Tibial nerve (tissue), 4 donors: ENCODE measurements at regions not wholly inside any gene's neighbourhood (a gene's known extent, or its start where the extent isn't known, plus 50 kb on each side); places are given as distances from the start of the nearest gene placed in this dataset.

Source experiments
- DNase-seq, 2 donors: peaks; one replicate each; pipeline ENCODE4 v3.0.0-alpha.2; 2019; ENCODE audit warnings: low spot score in 2 of 2
- H3K27ac ChIP-seq, 4 donors: fragments of 200-600 bp; sonication (generic) in 3 of 4; one replicate each; pipeline ENCODE4 v1.5.1; 2017 to 2019; ENCODE audit warnings: mild to moderate bottlenecking in 1 of 4
- H3K27me3 ChIP-seq, 2 donors: fragments of 200-600 bp; sonication (generic) in 1 of 2; one replicate each; pipeline versions ENCODE4 v1.5.1 to v1.6.0; 2017 to 2019
- H3K36me3 ChIP-seq, 3 donors: fragments of 200-600 bp; sonication (generic); one replicate each; pipeline ENCODE4 v1.5.1; 2018 to 2019
- H3K4me1 ChIP-seq, 4 donors: fragments of 200-600 bp; sonication (generic) in 3 of 4; one replicate each; pipeline ENCODE4 v1.5.1; 2017 to 2019
- H3K4me3 ChIP-seq, 4 donors: fragments of 200-600 bp; sonication (generic) in 3 of 4; one replicate each; pipeline ENCODE4 v1.5.1; 2017 to 2019; ENCODE audit warnings: mild to moderate bottlenecking in 1 of 4, moderate library complexity in 1 of 4
- H3K9me3 ChIP-seq, 4 donors: fragments of 200-600 bp; sonication (generic) in 3 of 4; one replicate each; pipeline ENCODE4 v1.5.1; 2017 to 2019
- CTCF ChIP-seq, 5 experiments: fragments of 200-600 bp in 3 of 5; fragments of 450-650 bp in 2 of 5; sonication (generic) in 3 of 5; IDR thresholded peaks; one replicate each; pipeline ENCODE4 v1.5.1; 2016 to 2019; ENCODE audit warnings: antibody characterized with exemption in 5 of 5, mild to moderate bottlenecking in 3 of 5, moderate library complexity in 2 of 5
- EP300 ChIP-seq, 2 donors: sonication (generic); formaldehyde crosslinking; IDR thresholded peaks; one replicate each; pipeline ENCODE4 v1.6.1; 2017; ENCODE audit warnings: antibody characterized with exemption in 2 of 2, mild to moderate bottlenecking in 1 of 2
- POLR2A ChIP-seq, 2 donors: fragments of 450-650 bp; IDR thresholded peaks; one replicate each; pipeline ENCODE4 v1.6.1; 2017; ENCODE audit warnings: antibody characterized with exemption in 2 of 2, mild to moderate bottlenecking in 2 of 2, moderate library complexity in 2 of 2
- WGBS, 2 donors: methylation state at CpG; one replicate each; pipeline ENCODE4 v1.1.5; 2018; 5-methylcytosine and 5-hydroxymethylcytosine counted together

GRCh38 chr2:225103737-225104141 lies 61.5 kb upstream of the DOCK10 start:
- no peaks in the 10 kb centered on the region for H3K9me3 ChIP-seq
- TF ChIP-seq CTCF (IDR thresholded peaks at IDR 0.05) (no peak), EP300 (IDR thresholded peaks at IDR 0.05) (no peak), POLR2A (IDR thresholded peaks at IDR 0.05) (no peak)
- no peak for DNase-seq
- H3K4me3 ChIP-seq: no peak overlapping the region
- no peak overlapping the region for H3K27ac ChIP-seq
- no peaks in the 10 kb centered on the region for H3K4me1 ChIP-seq
- no peaks in the 10 kb centered on the region for H3K36me3 ChIP-seq
- WGBS, 2 donors: 43 to 53% methylated on average over 2 of the region's 2 CpGs
- H3K27me3 ChIP-seq: no peaks in the 10 kb centered on the region

GRCh38 chr2:225100856-225101294 lies 58.6 kb upstream of the DOCK10 start:
- TF ChIP-seq POLR2A (IDR thresholded peaks at IDR 0.05) (no peak), EP300 (IDR thresholded peaks at IDR 0.05) (no peak), CTCF (IDR thresholded peaks at IDR 0.05) (no peak)
- H3K4me3 ChIP-seq: no peak overlapping the region
- DNase-seq: no peak
- H3K4me1 ChIP-seq: no peaks in the 10 kb centered on the region
- no peaks in the 10 kb centered on the region for H3K36me3 ChIP-seq
- H3K9me3 ChIP-seq: no peaks in the 10 kb centered on the region
- 76 to 89% methylated on average over 1 of the region's 1 CpG for WGBS, 2 donors
- no peaks in the 10 kb centered on the region for H3K27me3 ChIP-seq
- no peak overlapping the region for H3K27ac ChIP-seq

GRCh38 chr2:225100269-225100668 lies 58.0 kb upstream of the DOCK10 start:
- Histone ChIP-seq H3K9me3 (no peaks in the 10 kb centered on the region), H3K4me1 (no peaks in the 10 kb centered on the region), H3K27me3 (no peaks in the 10 kb centered on the region), H3K27ac (no peak overlapping the region), H3K4me3 (no peak overlapping the region), H3K36me3 (no peaks in the 10 kb centered on the region)
- TF ChIP-seq EP300 (IDR thresholded peaks at IDR 0.05): no peak
- TF ChIP-seq POLR2A (IDR thresholded peaks at IDR 0.05): no peak
- TF ChIP-seq CTCF (IDR thresholded peaks at IDR 0.05): no peak
- 50 to 53% methylated on average over 1 of the region's 1 CpG for WGBS, 2 donors
- DNase-seq: no peak

GRCh38 chr2:225097035-225097434 lies 54.8 kb upstream of the DOCK10 start:
- TF ChIP-seq EP300 (IDR thresholded peaks at IDR 0.05) (no peak), POLR2A (IDR thresholded peaks at IDR 0.05) (no peak), CTCF (IDR thresholded peaks at IDR 0.05) (no peak)
- no peak for DNase-seq
- WGBS, 2 donors: 43 to 48% methylated on average over 1 of the region's 1 CpG
- Histone ChIP-seq H3K27me3 (no peaks in the 10 kb centered on the region), H3K27ac (no peak overlapping the region), H3K4me1 (no peaks in the 10 kb centered on the region), H3K36me3 (no peaks in the 10 kb centered on the region), H3K4me3 (no peak overlapping the region), H3K9me3 (no peaks in the 10 kb centered on the region)
